Gastrocnemius medialis (tissue), 4 donors: ENCODE measurements at regions not wholly inside any gene's neighbourhood (a gene's known extent, or its start where the extent isn't known, plus 50 kb on each side); places are given as distances from the start of the nearest gene placed in this dataset.

ENCODE experiments used
- POLR2A ChIP-seq, 2 donors: fragments of 450-650 bp; IDR thresholded peaks; one replicate each; pipeline ENCODE4 v1.6.1; 2017; ENCODE audit warnings: antibody characterized with exemption in 2 of 2, mild to moderate bottlenecking in 2 of 2, moderate library complexity in 2 of 2
- TF ChIP-seq, protein P1 (sequence below), 5 experiments: fragments of 450-650 bp in 3 of 5; fragments of 200-600 bp in 2 of 5; sonication (generic) in 2 of 5; IDR thresholded peaks in 4 of 5; conservative IDR thresholded peaks in 1 of 5; 1 replicate in 4 of 5; 2 replicates in 1 of 5; pipeline ENCODE4 v1.5.1; 2016 to 2019; ENCODE audit warnings: antibody characterized with exemption in 5 of 5, mild to moderate bottlenecking in 3 of 5, moderate library complexity in 3 of 5

DNA sequence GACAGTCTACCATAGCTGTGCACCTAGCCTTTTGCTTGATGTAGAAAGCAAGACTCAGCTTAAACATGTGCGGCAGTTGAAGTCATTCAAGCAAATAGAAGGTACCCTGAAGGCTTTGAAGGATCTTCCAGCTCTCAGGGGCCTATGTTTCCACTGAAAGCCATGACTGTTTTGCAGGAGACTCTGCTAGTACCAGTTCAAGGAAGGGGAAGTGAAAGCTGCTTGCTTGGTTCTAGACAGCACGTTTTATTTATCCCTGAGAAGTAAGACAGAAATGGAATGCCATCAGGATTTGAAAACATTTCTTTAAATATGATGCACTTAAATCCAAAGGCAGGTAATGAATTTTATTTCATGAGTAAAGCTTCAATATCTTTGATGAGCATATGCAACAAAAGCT lies 311.4 kb downstream of the PDCD6IP start:
- TF ChIP-seq, protein P1, sequence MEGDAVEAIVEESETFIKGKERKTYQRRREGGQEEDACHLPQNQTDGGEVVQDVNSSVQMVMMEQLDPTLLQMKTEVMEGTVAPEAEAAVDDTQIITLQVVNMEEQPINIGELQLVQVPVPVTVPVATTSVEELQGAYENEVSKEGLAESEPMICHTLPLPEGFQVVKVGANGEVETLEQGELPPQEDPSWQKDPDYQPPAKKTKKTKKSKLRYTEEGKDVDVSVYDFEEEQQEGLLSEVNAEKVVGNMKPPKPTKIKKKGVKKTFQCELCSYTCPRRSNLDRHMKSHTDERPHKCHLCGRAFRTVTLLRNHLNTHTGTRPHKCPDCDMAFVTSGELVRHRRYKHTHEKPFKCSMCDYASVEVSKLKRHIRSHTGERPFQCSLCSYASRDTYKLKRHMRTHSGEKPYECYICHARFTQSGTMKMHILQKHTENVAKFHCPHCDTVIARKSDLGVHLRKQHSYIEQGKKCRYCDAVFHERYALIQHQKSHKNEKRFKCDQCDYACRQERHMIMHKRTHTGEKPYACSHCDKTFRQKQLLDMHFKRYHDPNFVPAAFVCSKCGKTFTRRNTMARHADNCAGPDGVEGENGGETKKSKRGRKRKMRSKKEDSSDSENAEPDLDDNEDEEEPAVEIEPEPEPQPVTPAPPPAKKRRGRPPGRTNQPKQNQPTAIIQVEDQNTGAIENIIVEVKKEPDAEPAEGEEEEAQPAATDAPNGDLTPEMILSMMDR (IDR thresholded peaks at IDR 0.05 in 4 of 5, conservative IDR thresholded peaks at IDR 0.05 in 1 of 5) = no peak
- TF ChIP-seq POLR2A (IDR thresholded peaks at IDR 0.05) = no peak
